ENCODE measurements at regions not wholly inside any gene's neighbourhood (a gene's known extent, or its start where the extent isn't known, plus 50 kb on each side); places are given as distances from the start of the nearest gene placed in this dataset.

- DNase-seq (ENCODE audit: low read depth) = no peak
Observed at GRCh38 chr4:185925910-185926360, 113.9 kb upstream of the SORBS2 start.

GRCh38 chr4:185931375-185931774 is 119.4 kb upstream of the SORBS2 start:
- DNase-seq (ENCODE audit: low read depth) = no peak

GRCh38 chr4:185931986-185932385 is 120.0 kb upstream of the SORBS2 start:
- peak; percentile 37 for DNase-seq (ENCODE audit: low read depth)

DNA sequence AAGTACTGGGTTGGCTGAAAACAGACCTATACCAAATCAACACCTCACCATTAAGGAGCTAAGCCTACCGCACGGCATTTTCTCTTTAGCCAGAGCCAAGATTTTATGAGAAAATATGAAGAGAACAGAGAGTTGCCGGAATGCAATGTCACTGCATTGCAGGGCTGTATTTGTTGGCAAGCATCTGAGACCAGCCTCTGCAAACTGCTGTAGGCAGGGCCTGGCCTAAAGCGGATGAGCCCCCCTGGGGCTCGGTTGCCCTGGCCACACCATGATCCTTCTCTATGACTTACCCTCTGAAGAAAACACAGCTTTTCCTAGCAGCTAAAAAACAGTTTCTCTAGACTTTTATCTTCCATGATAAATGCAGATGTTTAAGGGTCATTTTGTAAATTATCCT is 120.5 kb upstream of the SORBS2 start:
- peak; percentile 69 for DNase-seq (ENCODE audit: low read depth)

DNA sequence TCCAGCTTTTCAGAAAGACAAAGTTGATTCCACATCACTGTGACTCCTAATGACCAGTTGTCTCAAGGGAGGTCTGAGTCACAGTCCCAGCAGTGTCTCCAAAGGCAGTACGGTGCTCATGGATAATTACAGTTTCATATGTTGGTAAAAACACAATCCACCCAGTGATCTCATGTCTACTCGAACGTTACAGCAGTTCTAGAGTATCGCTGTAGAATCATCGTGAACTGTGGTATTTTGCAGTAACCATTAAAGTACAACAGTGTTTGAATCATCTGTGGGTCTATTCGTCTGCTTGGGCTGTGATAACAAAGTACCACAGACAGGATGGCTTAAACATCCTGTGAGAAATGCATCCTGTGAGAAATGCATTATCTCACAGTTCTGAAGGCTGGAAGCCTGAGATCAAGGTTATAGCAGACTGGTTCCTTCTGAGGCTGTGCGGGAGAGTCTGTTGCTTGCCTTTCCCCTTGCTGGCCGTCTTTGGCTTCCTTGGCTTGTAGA is 121.1 kb upstream of the SORBS2 start:
- DNase-seq (ENCODE audit: low read depth) = peak; percentile 89

DNA sequence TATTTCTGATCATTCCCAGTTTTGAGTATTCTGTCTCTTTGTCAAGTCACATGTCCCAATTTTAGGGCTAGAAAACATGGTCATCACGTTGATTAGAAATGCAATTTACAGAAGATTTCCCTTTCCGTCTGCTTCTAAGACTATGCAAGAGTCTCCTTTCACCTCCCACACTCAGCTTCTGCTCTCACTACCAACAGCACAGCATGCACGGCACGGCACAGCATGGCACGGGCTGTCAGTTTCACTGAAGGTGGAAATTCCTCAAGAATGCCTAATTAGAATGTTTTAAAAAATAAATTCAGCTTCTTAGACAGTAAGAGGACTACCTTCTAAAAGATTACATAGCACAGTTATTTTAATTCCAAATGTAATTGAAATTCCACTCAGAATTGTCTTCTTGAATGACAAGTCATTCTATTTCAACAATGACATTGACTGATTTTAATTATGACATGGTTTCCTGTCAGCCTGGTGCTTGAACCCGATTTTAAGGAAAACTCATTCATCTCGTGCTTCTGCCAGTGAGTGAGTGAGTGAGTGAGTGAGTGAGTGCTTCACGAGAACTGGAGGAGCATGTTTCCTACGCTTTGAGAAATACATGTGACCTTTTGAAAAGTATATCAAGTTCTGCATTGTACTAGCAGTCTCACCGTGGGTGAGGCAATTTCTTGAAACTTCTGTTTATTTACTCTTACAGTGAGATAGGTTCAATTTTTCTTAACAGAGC is 124.8 kb upstream of the SORBS2 start:
- no peak for DNase-seq (ENCODE audit: low read depth)

DNA sequence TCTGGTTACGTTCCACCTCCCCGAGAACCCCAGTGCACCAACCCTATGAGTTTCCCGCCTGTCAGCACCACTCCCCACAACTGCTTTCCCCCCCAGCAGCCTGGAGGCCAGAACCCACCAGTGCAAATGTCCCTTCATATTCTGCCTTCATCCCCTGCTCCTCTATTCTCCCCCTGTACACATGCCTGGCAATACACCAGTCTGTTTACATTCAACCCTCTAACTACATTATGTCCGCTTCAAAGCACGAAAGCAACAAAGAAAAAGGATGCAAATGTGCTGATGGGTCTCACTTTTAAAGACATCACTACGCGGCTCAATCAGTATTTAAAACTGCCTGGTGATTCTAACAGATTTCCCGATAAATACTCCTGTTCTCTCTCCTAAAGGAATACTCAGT is 126.7 kb upstream of the SORBS2 start:
- no peak for DNase-seq (ENCODE audit: low read depth)

DNA sequence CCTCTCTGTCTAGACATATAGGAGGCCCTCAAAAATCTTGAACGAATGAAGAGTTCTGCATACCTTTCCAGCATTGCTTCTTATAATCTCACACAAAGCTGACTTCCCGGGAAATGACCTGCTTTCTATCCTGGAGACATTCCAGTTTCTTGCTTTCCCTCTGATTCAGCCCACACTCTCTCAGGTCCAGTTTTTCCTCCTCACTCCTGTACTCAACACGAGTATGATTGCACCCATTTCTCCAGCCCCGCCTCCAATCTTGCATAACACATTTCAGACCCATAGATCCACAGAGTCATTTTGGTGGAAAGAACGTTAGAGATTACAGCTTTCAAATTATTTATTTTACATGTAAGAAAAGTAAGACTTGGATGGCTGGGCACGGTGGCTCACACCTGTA is 127.5 kb upstream of the TLR3 start:
- no peak for DNase-seq (ENCODE audit: low read depth)

GRCh38 chr4:185945252-185945651 is 123.7 kb upstream of the TLR3 start:
- DNase-seq (ENCODE audit: low read depth) = no peak

- DNase-seq (ENCODE audit: low read depth) = no peak
Observed at GRCh38 chr4:185945906-185946305, 123.0 kb upstream of the TLR3 start.

GRCh38 chr4:185950891-185951290 is 118.1 kb upstream of the TLR3 start:
- no peak for DNase-seq (ENCODE audit: low read depth)

DNA sequence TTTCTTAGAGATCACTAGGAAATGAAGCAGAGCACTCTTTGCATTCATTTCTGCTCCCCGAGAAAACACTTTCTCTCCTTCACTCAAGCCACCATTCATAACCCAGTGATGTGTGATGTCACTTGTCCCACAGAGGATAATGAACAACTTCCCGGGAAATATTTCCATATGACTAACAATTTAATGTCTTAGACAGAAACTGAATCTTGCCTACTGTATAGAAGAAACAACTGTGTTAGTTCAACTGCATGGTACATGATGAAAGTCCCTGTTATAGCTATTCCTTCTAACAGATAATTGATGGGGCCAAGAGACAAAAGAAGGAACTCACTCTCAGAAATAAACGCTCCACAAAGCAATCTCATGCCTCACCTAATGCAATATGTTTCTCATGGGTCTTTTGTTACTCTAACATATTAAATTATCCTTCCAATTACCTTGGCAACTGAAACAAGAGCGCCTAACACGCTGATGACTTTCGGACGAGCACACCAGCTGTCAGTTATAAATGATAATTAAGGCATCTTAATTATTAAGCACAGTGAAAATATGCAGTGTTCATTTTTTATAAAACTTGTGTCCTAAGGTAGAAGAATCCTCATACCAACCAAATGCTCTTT is 113.7 kb upstream of the TLR3 start:
- no peak for DNase-seq (ENCODE audit: low read depth)

GRCh38 chr4:185955826-185956543 is 113.0 kb upstream of the TLR3 start:
- DNase-seq (ENCODE audit: low read depth) = no peak

GRCh38 chr4:185956544-185956940 is 112.4 kb upstream of the TLR3 start:
- DNase-seq (ENCODE audit: low read depth) = no peak

DNA sequence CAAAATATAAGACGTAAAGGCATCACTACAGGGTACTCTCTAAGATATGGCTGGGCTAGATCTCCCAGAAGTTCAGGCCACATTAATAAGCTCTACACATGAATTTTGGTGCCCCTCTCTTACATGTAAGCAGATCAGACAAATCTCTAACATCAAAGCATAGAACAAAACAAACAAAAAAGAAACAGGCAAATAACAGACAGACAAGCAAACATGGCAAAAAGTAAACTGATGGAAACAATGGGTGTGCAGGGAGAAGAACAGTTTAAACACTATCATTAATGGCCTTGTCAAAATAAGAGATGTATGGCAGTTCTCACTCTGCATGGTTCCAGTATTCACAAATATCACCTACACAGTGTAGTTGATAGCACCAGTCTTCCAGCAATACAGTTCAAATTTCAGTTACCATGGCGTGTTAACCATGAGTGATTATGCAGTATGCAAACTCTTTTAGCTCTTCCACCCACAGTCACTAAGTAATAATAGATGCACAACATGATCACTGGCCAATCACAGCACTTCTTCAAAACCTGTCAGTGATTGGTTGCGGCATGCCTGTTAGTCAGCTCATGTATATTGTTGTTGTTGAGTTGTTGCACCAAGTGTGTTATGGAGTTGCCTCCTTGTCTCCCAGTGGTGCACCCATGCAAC is 110.7 kb upstream of the TLR3 start:
- DNase-seq (ENCODE audit: low read depth) = no peak

GRCh38 chr4:185965426-185966384 is 103.3 kb upstream of the TLR3 start:
- DNase-seq (ENCODE audit: low read depth) = no peak

GRCh38 chr4:185966549-185966948 is 102.4 kb upstream of the TLR3 start:
- DNase-seq (ENCODE audit: low read depth) = no peak

GRCh38 chr4:185966997-185967775 is 101.8 kb upstream of the TLR3 start:
- DNase-seq (ENCODE audit: low read depth) = no peak

GRCh38 chr4:185969657-185970056 is 99.3 kb upstream of the TLR3 start:
- DNase-seq (ENCODE audit: low read depth) = no peak

DNA sequence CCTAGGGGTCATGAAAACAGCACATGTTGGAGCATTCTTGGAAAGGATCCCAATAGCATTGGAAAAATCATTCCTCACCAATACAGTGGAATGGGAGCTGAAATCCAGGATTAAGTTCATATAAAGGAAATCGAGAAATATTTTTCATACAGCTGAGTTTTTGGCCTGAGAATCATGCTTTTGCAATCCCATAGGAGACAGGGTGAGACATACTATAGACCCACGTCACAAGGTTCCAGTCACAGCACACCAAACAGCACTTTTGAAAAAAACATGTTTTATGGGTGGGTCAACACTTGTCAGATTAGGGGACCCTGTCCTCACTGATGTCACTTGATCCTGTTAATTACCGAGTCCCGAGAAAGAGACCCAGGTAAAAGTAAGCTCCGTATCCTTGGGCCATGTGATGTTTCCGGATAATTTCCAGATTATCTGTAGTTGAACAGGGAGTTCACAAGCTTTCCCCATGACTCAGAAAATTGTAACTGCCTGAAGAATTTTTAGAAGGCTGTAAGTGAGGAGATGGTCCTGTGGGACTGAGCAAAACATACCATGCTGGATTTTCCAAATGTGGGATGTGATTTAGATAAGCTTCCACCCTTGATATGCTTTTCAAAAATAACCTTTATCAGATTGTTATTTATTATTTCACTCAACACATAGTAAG is 80.9 kb upstream of the TLR3 start:
- DNase-seq (ENCODE audit: low read depth) = no peak

All from Daoy (cell line).